HEK293 (cell line): ENCODE measurements at regions not wholly inside any gene's neighbourhood (a gene's known extent, or its start where the extent isn't known, plus 50 kb on each side); places are given as distances from the start of the nearest gene placed in this dataset.

Experiments
- CTCF ChIA-PET: fragments of 350-600 bp; formaldehyde crosslinking; extraction: SDS; loops from one replicate; lab custom pipeline; 2021; ENCODE audit warnings: antibody characterized with exemption; lab: Yijun Ruan, JAX
- POLR2A ChIA-PET: fragments of 300-600 bp; formaldehyde crosslinking; extraction: SDS; loops from one replicate; lab custom pipeline; 2020; ENCODE audit warnings: antibody characterized with exemption, inconsistent platforms; lab: Yijun Ruan, JAX
- H3K27ac ChIP-seq: fragments of 200-500 bp; sonication (Bioruptor generic); 2 replicates; pipeline ENCODE4 v1.5.1; 2014; ENCODE audit warnings: low read depth, low read length, control low read depth, inconsistent platforms; ENCODE audit errors: extremely low read depth
- H3K36me3 ChIP-seq, 2 experiments: fragments of 200-500 bp in 1 of 2; sonication (Bioruptor generic) in 1 of 2; 1 replicate in 1 of 2; 2 replicates in 1 of 2; pipeline ENCODE4 v1.5.1; 2014 to 2017; ENCODE audit warnings: inconsistent platforms in 2 of 2, low read length in 2 of 2; ENCODE audit not compliant: control insufficient read depth in 2 of 2, insufficient read depth in 1 of 2
- H3K4me1 ChIP-seq: fragments of 200-500 bp; sonication (Bioruptor generic); 2 replicates; pipeline ENCODE4 v1.5.1; 2014; ENCODE audit warnings: mild to moderate bottlenecking, low read length, inconsistent platforms; ENCODE audit not compliant: control insufficient read depth, insufficient read depth
- H3K4me3 ChIP-seq: 2 replicates; pipeline ENCODE4 v1.5.1; 2011; ENCODE audit warnings: low read depth, mild to moderate bottlenecking, control low read depth, low read length, moderate library complexity
- H3K9me3 ChIP-seq: fragments of 200-500 bp; sonication (Bioruptor generic); 2 replicates; pipeline ENCODE4 v1.5.1; 2014; ENCODE audit warnings: low read depth, low read length, inconsistent platforms; ENCODE audit not compliant: control insufficient read depth, insufficient read depth
- BCL6B ChIP-seq: fragments of 450-650 bp; formaldehyde crosslinking; IDR thresholded peaks from 2 replicates; pipeline ENCODE4 v1.5.1; 2017; ENCODE audit warnings: missing biosample characterization, missing genetic modification characterization
- OSR2 ChIP-seq: fragments of 450-650 bp; formaldehyde crosslinking; IDR thresholded peaks from 2 replicates; pipeline ENCODE4 v1.5.1; 2016; ENCODE audit warnings: missing biosample characterization, missing genetic modification characterization
- REPIN1 ChIP-seq: fragments of 450-650 bp; formaldehyde crosslinking; IDR thresholded peaks from 2 replicates; pipeline ENCODE4 v1.5.1; 2017; ENCODE audit warnings: missing biosample characterization, missing genetic modification characterization, low read depth
- SP2 ChIP-seq: fragments of 450-650 bp; formaldehyde crosslinking; IDR thresholded peaks from 2 replicates; pipeline ENCODE4 v1.5.1; 2016; ENCODE audit warnings: missing biosample characterization, missing genetic modification characterization
- SP7 ChIP-seq: fragments of 450-650 bp; formaldehyde crosslinking; IDR thresholded peaks from 2 replicates; pipeline ENCODE4 v1.5.1; 2016; ENCODE audit warnings: missing biosample characterization, missing genetic modification characterization
- TRIM28 ChIP-seq: IDR thresholded peaks from 2 replicates; pipeline ENCODE4 v1.6.1; 2011; ENCODE audit warnings: low read length, control low read depth, borderline replicate concordance
- YY1 ChIP-seq: fragments of 450-650 bp; formaldehyde crosslinking; IDR thresholded peaks from 2 replicates; pipeline ENCODE4 v1.5.1; 2018; ENCODE audit warnings: missing biosample characterization, missing genetic modification characterization
- YY2 ChIP-seq: fragments of 450-650 bp; formaldehyde crosslinking; IDR thresholded peaks from 2 replicates; pipeline ENCODE4 v1.5.1; 2016; ENCODE audit warnings: missing biosample characterization, missing genetic modification characterization
- ZBTB17 ChIP-seq: fragments of 450-650 bp; formaldehyde crosslinking; IDR thresholded peaks from 2 replicates; pipeline ENCODE4 v1.5.1; 2016; ENCODE audit warnings: missing biosample characterization, missing genetic modification characterization
- ZNF121 ChIP-seq: fragments of 450-650 bp; formaldehyde crosslinking; IDR thresholded peaks from 2 replicates; pipeline ENCODE4 v1.5.1; 2016; ENCODE audit warnings: missing biosample characterization, missing genetic modification characterization
- ZNF132 ChIP-seq: fragments of 450-650 bp; formaldehyde crosslinking; IDR thresholded peaks from 2 replicates; pipeline ENCODE4 v1.5.1; 2017; ENCODE audit warnings: missing biosample characterization, missing genetic modification characterization, borderline replicate concordance
- ZNF140 ChIP-seq: fragments of 450-650 bp; formaldehyde crosslinking; IDR thresholded peaks from 2 replicates; pipeline ENCODE4 v1.5.1; 2016; ENCODE audit warnings: missing biosample characterization, missing genetic modification characterization
- ZNF292 ChIP-seq: fragments of 450-650 bp; formaldehyde crosslinking; IDR thresholded peaks from 2 replicates; pipeline ENCODE4 v1.5.1; 2016; ENCODE audit warnings: low read depth, missing biosample characterization, missing genetic modification characterization, borderline replicate concordance
- ZNF324 ChIP-seq: fragments of 450-650 bp; formaldehyde crosslinking; IDR thresholded peaks from 2 replicates; pipeline ENCODE4 v1.5.1; 2016; ENCODE audit warnings: missing biosample characterization, missing genetic modification characterization
- ZNF362 ChIP-seq: fragments of 450-650 bp; formaldehyde crosslinking; IDR thresholded peaks from 2 replicates; pipeline ENCODE4 v1.5.1; 2016; ENCODE audit warnings: missing biosample characterization, missing genetic modification characterization
- ZNF510 ChIP-seq: fragments of 450-650 bp; formaldehyde crosslinking; IDR thresholded peaks from 2 replicates; pipeline ENCODE4 v1.5.1; 2018; ENCODE audit warnings: mild to moderate bottlenecking, missing genetic modification characterization, missing biosample characterization; ENCODE audit not compliant: insufficient replicate concordance
- ZNF558 ChIP-seq: fragments of 450-650 bp; formaldehyde crosslinking; IDR thresholded peaks from 2 replicates; pipeline ENCODE4 v1.5.1; 2016; ENCODE audit warnings: missing biosample characterization, missing genetic modification characterization
- ZNF629 ChIP-seq: fragments of 450-650 bp; formaldehyde crosslinking; IDR thresholded peaks from 2 replicates; pipeline ENCODE4 v1.5.1; 2017; ENCODE audit warnings: missing biosample characterization, missing genetic modification characterization
- ZNF670 ChIP-seq: fragments of 450-650 bp; formaldehyde crosslinking; IDR thresholded peaks from 2 replicates; pipeline ENCODE4 v1.5.1; 2016; ENCODE audit warnings: missing biosample characterization, missing genetic modification characterization, low read depth
- ZNF704 ChIP-seq: fragments of 450-650 bp; formaldehyde crosslinking; IDR thresholded peaks from 2 replicates; pipeline ENCODE4 v1.5.1; 2016; ENCODE audit warnings: missing biosample characterization, missing genetic modification characterization
- ZNF707 ChIP-seq: fragments of 450-650 bp; formaldehyde crosslinking; IDR thresholded peaks from 2 replicates; pipeline ENCODE4 v1.5.1; 2016; ENCODE audit warnings: missing biosample characterization, missing genetic modification characterization

GRCh38 chr14:53692451-53692850, 264.2 kb downstream of the BMP4 start:
- H3K27ac ChIP-seq = no peak overlapping the region
- no peaks in the 10 kb centered on the region for H3K9me3 ChIP-seq
- H3K4me1 ChIP-seq = no peaks in the 10 kb centered on the region; the same call in 1 of the 2 replicates
- CTCF ChIA-PET = no interaction called here
- no peak overlapping the region for H3K4me3 ChIP-seq
- TF ChIP-seq OSR2 (tag by site-specific recombination) (no peak), ZNF704 (tag by site-specific recombination) (no peak), YY1 (tag by site-specific recombination) (no peak)
- TF ChIP-seq, all 188 proteins: peak for 0
- H3K36me3 ChIP-seq = no peaks in the 10 kb centered on the region
- POLR2A ChIA-PET = no interaction called here

GRCh38 chr14:53683229-53683628, 273.4 kb downstream of the BMP4 start:
- Histone ChIP-seq H3K36me3 (no peaks in the 10 kb centered on the region), H3K4me1 (no peaks in the 10 kb centered on the region), H3K27ac (no peak overlapping the region), H3K9me3 (no peaks in the 10 kb centered on the region), H3K4me3 (no peak overlapping the region)
- ChIA-PET CTCF (no interaction called here), POLR2A (no interaction called here)
- TF ChIP-seq ZNF132 (tag by site-specific recombination) = no peak
- peak; percentile 87 for TF ChIP-seq SP7 (tag by site-specific recombination)
- TF ChIP-seq BCL6B = 0 out of 2 replicates have a peak, but pooled peaks have one; percentile 6
- no peak for TF ChIP-seq ZNF707 (tag by site-specific recombination)

- Histone ChIP-seq H3K4me1 (peaks cover 4% of the 10 kb centered on the region; the same call in 1 of the 2 replicates), H3K9me3 (no peaks in the 10 kb centered on the region), H3K4me3 (no peak overlapping the region)
- POLR2A ChIA-PET = no interaction called here
- CTCF ChIA-PET = no interaction called here
- no peak for TF ChIP-seq ZNF629 (tag by site-specific recombination)
- no peak for TF ChIP-seq ZBTB17
- TF ChIP-seq ZNF362 = no peak
- no peak for TF ChIP-seq ZNF324 (tag by site-specific recombination)
- no peak for TF ChIP-seq ZNF670
- no peak for TF ChIP-seq SP2 (tag by site-specific recombination)
- no peak for TF ChIP-seq ZNF558 (tag by site-specific recombination)
- no peak for TF ChIP-seq REPIN1
- no peak for TF ChIP-seq ZNF510 (tag by site-specific recombination)
- no peak for TF ChIP-seq YY2 (tag by site-specific recombination)
- no peak for TF ChIP-seq ZNF121
- TF ChIP-seq OSR2 (tag by site-specific recombination) = no peak
- TF ChIP-seq TRIM28 = no peak
- TF ChIP-seq ZNF292 (tag by site-specific recombination) = no peak
- no peak for TF ChIP-seq ZNF140 (tag by site-specific recombination)
- TF ChIP-seq, all 188 proteins: peak for 0
- Histone ChIP-seq H3K27ac (no peak overlapping the region), H3K36me3 (no peaks in the 10 kb centered on the region)
These were observed 284.1 kb downstream of the BMP4 start for GRCh38 chr14:53672526-53672925.
